H9 (cell line): ENCODE measurements at regions not wholly inside any gene's neighbourhood (a gene's known extent, or its start where the extent isn't known, plus 50 kb on each side); places are given as distances from the start of the nearest gene placed in this dataset.

Source experiments
- DNase-seq: peaks from one replicate; pipeline ENCODE4 v3.0.0-alpha.2; 2017
- H2AFZ ChIP-seq: one replicate; pipeline ENCODE4 v1.6.1; 2013; ENCODE audit warnings: mild to moderate bottlenecking, low read length, control low read depth, moderate library complexity
- H2AK5ac ChIP-seq: 2 replicates; pipeline ENCODE4 v1.6.1; 2013; ENCODE audit warnings: low read length, control low read depth, mixed read lengths; ENCODE audit not compliant: insufficient read length
- H2BK120ac ChIP-seq: one replicate; pipeline ENCODE4 v1.6.1; 2013; ENCODE audit warnings: low read depth, mild to moderate bottlenecking, low read length, control low read depth, inconsistent platforms; ENCODE audit not compliant: poor library complexity, severe bottlenecking
- H2BK12ac ChIP-seq: 2 replicates; pipeline ENCODE4 v1.6.1; 2013; ENCODE audit warnings: low read length, control low read depth, mixed read lengths, low read depth; ENCODE audit not compliant: insufficient read length
- H2BK15ac ChIP-seq: 2 replicates; pipeline ENCODE4 v1.6.1; 2013; ENCODE audit warnings: low read depth, low read length, control low read depth
- H2BK20ac ChIP-seq: one replicate; pipeline ENCODE4 v1.6.1; 2013; ENCODE audit warnings: low read depth, mild to moderate bottlenecking, low read length, control low read depth, inconsistent platforms; ENCODE audit not compliant: poor library complexity, severe bottlenecking
- H2BK5ac ChIP-seq: 2 replicates; pipeline ENCODE4 v1.6.1; 2013; ENCODE audit warnings: low read length, control low read depth, mixed read lengths; ENCODE audit not compliant: insufficient read length
- H3K14ac ChIP-seq: 2 replicates; pipeline ENCODE4 v1.6.1; 2013; ENCODE audit warnings: low read length, control low read depth; ENCODE audit not compliant: insufficient read depth
- H3K18ac ChIP-seq: 2 replicates; pipeline ENCODE4 v1.6.1; 2013; ENCODE audit warnings: low read depth, mild to moderate bottlenecking, mixed read lengths, low read length, control low read depth; ENCODE audit not compliant: insufficient read length
- H3K23ac ChIP-seq: 2 replicates; pipeline ENCODE4 v1.6.1; 2013; ENCODE audit warnings: low read length, control low read depth, mixed read lengths, low read depth; ENCODE audit not compliant: insufficient read length
- H3K23me2 ChIP-seq: 2 replicates; pipeline ENCODE4 v1.6.1; 2013; ENCODE audit warnings: low read depth, mild to moderate bottlenecking, mixed read lengths, low read length, control low read depth; ENCODE audit not compliant: insufficient read length, poor library complexity, severe bottlenecking
- H3K27ac ChIP-seq: 2 replicates; pipeline ENCODE4 v1.5.1; 2013; ENCODE audit warnings: low read length, control low read depth, mixed read lengths, low read depth; ENCODE audit not compliant: insufficient read length
- H3K27me3 ChIP-seq: 2 replicates; pipeline ENCODE4 v1.6.1; 2013; ENCODE audit warnings: low read length, control low read depth, inconsistent platforms; ENCODE audit not compliant: insufficient read depth
- H3K4ac ChIP-seq: 2 replicates; pipeline ENCODE4 v1.6.1; 2013; ENCODE audit warnings: low read depth, mild to moderate bottlenecking, control low read depth, inconsistent platforms, low read length, moderate library complexity
- H3K4me1 ChIP-seq: 2 replicates; pipeline ENCODE4 v1.6.1; 2013; ENCODE audit warnings: low read length, control low read depth, inconsistent platforms; ENCODE audit not compliant: insufficient read depth
- H3K4me2 ChIP-seq: 2 replicates; pipeline ENCODE4 v1.6.1; 2013; ENCODE audit warnings: low read length, control low read depth, mixed read lengths; ENCODE audit not compliant: insufficient read length, insufficient read depth
- H3K56ac ChIP-seq: 2 replicates; pipeline ENCODE4 v1.6.1; 2013; ENCODE audit warnings: low read depth, mild to moderate bottlenecking, mixed read lengths, low read length, control low read depth; ENCODE audit not compliant: insufficient read length
- H3K79me1 ChIP-seq: 2 replicates; pipeline ENCODE4 v1.6.1; 2013; ENCODE audit warnings: low read depth, mild to moderate bottlenecking, moderate library complexity, low read length, control low read depth, inconsistent platforms; ENCODE audit not compliant: insufficient read depth, poor library complexity, severe bottlenecking
- H3K79me2 ChIP-seq: 2 replicates; pipeline ENCODE4 v1.6.1; 2013; ENCODE audit warnings: low read length, control low read depth, inconsistent platforms; ENCODE audit not compliant: insufficient read depth
- H3K9ac ChIP-seq: 2 replicates; pipeline ENCODE4 v1.6.1; 2013; ENCODE audit warnings: low read length, control low read depth, mixed read lengths; ENCODE audit not compliant: insufficient read length; ENCODE audit errors: extremely low read depth
- H3K9me3 ChIP-seq: one replicate; pipeline ENCODE4 v1.6.1; 2013; ENCODE audit warnings: low read depth, low read length, inconsistent platforms; ENCODE audit not compliant: control insufficient read depth
- H3T11ph ChIP-seq: one replicate; pipeline ENCODE4 v1.6.1; 2013; ENCODE audit warnings: mild to moderate bottlenecking, low read length, control low read depth, inconsistent platforms
- H4K20me1 ChIP-seq: one replicate; pipeline ENCODE4 v1.6.1; 2013; ENCODE audit not compliant: control insufficient read depth, insufficient read length, insufficient read depth
- H4K5ac ChIP-seq: 2 replicates; pipeline ENCODE4 v1.6.1; 2013; ENCODE audit warnings: low read depth, mild to moderate bottlenecking, mixed read lengths, low read length, control low read depth; ENCODE audit not compliant: insufficient read length
- H4K8ac ChIP-seq: replicated peaks from 2 replicates; pipeline ENCODE4 v1.6.1; 2013; ENCODE audit warnings: low read length, control low read depth, mixed read lengths, low read depth; ENCODE audit not compliant: insufficient read length
- H4K91ac ChIP-seq: 2 replicates; pipeline ENCODE4 v1.6.1; 2013; ENCODE audit warnings: low read depth, mild to moderate bottlenecking, moderate library complexity, mixed read lengths, low read length, control low read depth; ENCODE audit not compliant: insufficient read length
- H3K27ac Mint-ChIP-seq, 3 experiments: 2 replicates in 2 of 3; 3 replicates in 1 of 3; pipeline ENCODE4 v1.8.0; 2020 to 2021; ENCODE audit warnings: mixed read lengths in 3 of 3, mild to moderate bottlenecking in 1 of 3, moderate library complexity in 1 of 3
- H3K27me3 Mint-ChIP-seq: 2 replicates; pipeline ENCODE4 v1.8.0; 2021; ENCODE audit warnings: low read depth, mild to moderate bottlenecking, moderate library complexity, mixed read lengths
- H3K36me3 Mint-ChIP-seq, 3 experiments: 2 replicates in 2 of 3; 3 replicates in 1 of 3; pipeline ENCODE4 v1.8.0; 2020 to 2021; ENCODE audit warnings: low read depth in 3 of 3, mixed read lengths in 3 of 3; ENCODE audit not compliant: insufficient read depth in 1 of 3
- H3K4me1 Mint-ChIP-seq, 2 experiments: 2 replicates each; pipeline ENCODE4 v1.8.0; 2020; ENCODE audit warnings: mixed read lengths in 2 of 2
- H3K4me3 Mint-ChIP-seq, 2 experiments: 2 replicates in 1 of 2; 3 replicates in 1 of 2; pipeline ENCODE4 v1.8.0; 2020 to 2021; ENCODE audit warnings: mild to moderate bottlenecking in 2 of 2, mixed read lengths in 2 of 2, moderate library complexity in 1 of 2
- H3K9me3 Mint-ChIP-seq, 2 experiments: 2 replicates in 1 of 2; 3 replicates in 1 of 2; pipeline ENCODE4 v1.8.0; 2020; ENCODE audit warnings: mild to moderate bottlenecking in 2 of 2, mixed read lengths in 2 of 2, moderate library complexity in 1 of 2
- CTCF ChIP-seq: fragments of 200-600 bp; sonication (generic); conservative IDR thresholded peaks from 3 replicates; pipeline ENCODE4 v1.8.0; 2021; ENCODE audit warnings: antibody characterized with exemption, mild to moderate bottlenecking
- WGBS: extraction: QIAGEN DNeasy Blood & Tissue Kit; methylation state at CpG from one replicate; pipeline ENCODE4 v1.1.7; 2013; ENCODE audit warnings: missing lambda C conversion rate, low lambda C conversion rate, mixed read lengths; ENCODE audit not compliant: insufficient read length; ENCODE audit errors: extremely low coverage; 5-methylcytosine and 5-hydroxymethylcytosine counted together

- H3K56ac ChIP-seq: no peak overlapping the region
- H4K20me1 ChIP-seq: no peaks in the 10 kb centered on the region
- H3K4me2 ChIP-seq: no peak overlapping the region
- Mint-ChIP-seq H3K27ac (no peak overlapping the region), H3K4me1 (peaks cover 2 to 6% of the 10 kb centered on the region in 2 experiments; a peak in 2 of 4 replicates), H3K4me3 (no peak overlapping the region), H3K27me3 (no peaks in the 10 kb centered on the region), H3K9me3 (peaks cover 0 to 2% of the 10 kb centered on the region in 2 experiments; a peak in 1 of 5 replicates), H3K36me3 (no peaks in the 10 kb centered on the region)
- no peak overlapping the region for H3K27ac ChIP-seq
- H4K8ac ChIP-seq: no peak overlapping the region
- H3K9ac ChIP-seq: no peak overlapping the region
- no peak overlapping the region for H4K5ac ChIP-seq
- DNase-seq: peak; percentile 48
- H3K4me1 ChIP-seq: no peaks in the 10 kb centered on the region; the same call in 1 of the 2 replicates
- no peak overlapping the region for H3K4ac ChIP-seq
- H3T11ph ChIP-seq: no peak overlapping the region
- H2BK20ac ChIP-seq: no peak overlapping the region
- no peak overlapping the region for H3K14ac ChIP-seq
- H3K18ac ChIP-seq: no peak overlapping the region
- no peak overlapping the region for H4K91ac ChIP-seq
- no peaks in the 10 kb centered on the region for H3K27me3 ChIP-seq
- H3K79me2 ChIP-seq: no peaks in the 10 kb centered on the region
- no peak overlapping the region for H2BK5ac ChIP-seq
- H3K23ac ChIP-seq: no peak overlapping the region
- H2BK120ac ChIP-seq: no peak overlapping the region
- TF ChIP-seq CTCF: peak; percentile 80
- no peaks in the 10 kb centered on the region for H3K9me3 ChIP-seq
- H3K23me2 ChIP-seq: no peaks in the 10 kb centered on the region
- no peaks in the 10 kb centered on the region for H3K79me1 ChIP-seq
- H2BK12ac ChIP-seq: no peak overlapping the region
- no peak overlapping the region for H2AFZ ChIP-seq
- no CpG with 5 or more reads among the region's 4 CpGs for WGBS
- no peak overlapping the region for H2BK15ac ChIP-seq
- H2AK5ac ChIP-seq: no peak overlapping the region
Measured at GRCh38 chr12:92570056-92570753, 132.6 kb upstream of the PLEKHG7 start.
